Astrocyte (in vitro differentiated cells and primary cell): ENCODE measurements at regions not wholly inside any gene's neighbourhood (a gene's known extent, or its start where the extent isn't known, plus 50 kb on each side); places are given as distances from the start of the nearest gene placed in this dataset.
"Not testable (repeated sequence)": the region's sequence is repeated elsewhere in the genome, so short reads cannot be mapped to it uniquely, and the experiment has no call there.

Source experiments
- DNase-seq: peaks from one replicate; pipeline ENCODE4 v3.0.0-alpha.2; 2010; ENCODE audit warnings: low read depth
- FAIRE-seq: peaks from 2 replicates; lab custom pipeline; 2011; peaks lifted over from hg19 to GRCh38; lab: Jason Lieb, UNC
- H2AFZ ChIP-seq: 2 replicates; pipeline ENCODE4 v1.6.0; 2012; ENCODE audit warnings: low read depth, low read length, inconsistent platforms
- H3K27ac ChIP-seq: 2 replicates; pipeline ENCODE4 v1.5.1; 2011; ENCODE audit warnings: low read depth, low read length, inconsistent platforms
- H3K27me3 ChIP-seq: 2 replicates; pipeline ENCODE4 v1.6.0; 2011; ENCODE audit warnings: low read length, inconsistent platforms; ENCODE audit not compliant: insufficient read depth
- H3K36me3 ChIP-seq: 2 replicates; pipeline ENCODE4 v1.5.1; 2011; ENCODE audit warnings: low read length, inconsistent platforms; ENCODE audit not compliant: insufficient read depth
- H3K4me1 ChIP-seq: 2 replicates; pipeline ENCODE4 v1.5.1; 2011; ENCODE audit warnings: low read length, inconsistent platforms; ENCODE audit not compliant: insufficient read depth
- H3K4me2 ChIP-seq: 2 replicates; pipeline ENCODE4 v1.6.0; 2012; ENCODE audit warnings: low read length, inconsistent platforms
- H3K4me3 ChIP-seq: 2 replicates; pipeline ENCODE4 v1.5.1; 2011; ENCODE audit warnings: low read depth, mild to moderate bottlenecking, low read length, inconsistent platforms; ENCODE audit not compliant: insufficient read depth
- H3K79me2 ChIP-seq: 2 replicates; pipeline ENCODE4 v1.6.0; 2012; ENCODE audit warnings: mild to moderate bottlenecking, low read length, inconsistent platforms; ENCODE audit not compliant: insufficient read depth
- H3K9ac ChIP-seq: 2 replicates; pipeline ENCODE4 v1.6.0; 2012; ENCODE audit warnings: mild to moderate bottlenecking, low read length, inconsistent platforms
- H3K9me3 ChIP-seq: 2 replicates; pipeline ENCODE4 v1.5.1; 2012; ENCODE audit warnings: low read depth, mild to moderate bottlenecking, low read length, inconsistent platforms; ENCODE audit not compliant: insufficient read depth
- H4K20me1 ChIP-seq: 2 replicates; pipeline ENCODE4 v1.6.0; 2012; ENCODE audit warnings: low read length, inconsistent platforms; ENCODE audit not compliant: insufficient read depth
- H3K27ac Mint-ChIP-seq: one replicate; pipeline ENCODE4 v1.8.0; 2021; ENCODE audit warnings: mild to moderate bottlenecking, mixed read lengths; ENCODE audit not compliant: unreplicated experiment
- H3K27me3 Mint-ChIP-seq: one replicate; pipeline ENCODE4 v1.8.0; 2021; ENCODE audit warnings: low read depth, mixed read lengths; ENCODE audit not compliant: unreplicated experiment
- H3K36me3 Mint-ChIP-seq: one replicate; pipeline ENCODE4 v1.8.0; 2021; ENCODE audit warnings: low read depth, mixed read lengths; ENCODE audit not compliant: unreplicated experiment
- H3K4me1 Mint-ChIP-seq: one replicate; pipeline ENCODE4 v1.8.0; 2021; ENCODE audit warnings: low read depth, mixed read lengths; ENCODE audit not compliant: unreplicated experiment
- H3K4me3 Mint-ChIP-seq: one replicate; pipeline ENCODE4 v1.8.0; 2021; ENCODE audit warnings: mild to moderate bottlenecking, moderate library complexity, mixed read lengths; ENCODE audit not compliant: unreplicated experiment
- H3K9me3 Mint-ChIP-seq: one replicate; pipeline ENCODE4 v1.8.0; 2021; ENCODE audit warnings: mild to moderate bottlenecking, mixed read lengths; ENCODE audit not compliant: unreplicated experiment
- CTCF ChIP-seq: IDR thresholded peaks from 2 replicates; pipeline ENCODE4 v1.5.1; 2011; ENCODE audit warnings: low read depth, mild to moderate bottlenecking, inconsistent platforms, low read length, moderate library complexity; ENCODE audit not compliant: insufficient read depth
- EZH2 ChIP-seq: IDR thresholded peaks from 2 replicates; pipeline ENCODE4 v1.6.1; 2012; ENCODE audit warnings: mild to moderate bottlenecking, low read length, inconsistent platforms; ENCODE audit not compliant: insufficient read depth

- Histone ChIP-seq H2AFZ (no peak overlapping the region), H3K36me3 (no peaks in the 10 kb centered on the region), H4K20me1 (no peaks in the 10 kb centered on the region), H3K9ac (no peak overlapping the region), H3K79me2 (no peaks in the 10 kb centered on the region), H3K4me1 (no peaks in the 10 kb centered on the region), H3K9me3 (no peaks in the 10 kb centered on the region), H3K4me2 (no peak overlapping the region), H3K4me3 (no peak overlapping the region), H3K27ac (no peak overlapping the region), H3K27me3 (no peaks in the 10 kb centered on the region)
- FAIRE-seq (no peak), DNase-seq (no peak)
- H3K4me1 Mint-ChIP-seq, result peaks cover 21% of the 10 kb centered on the region
- no peak overlapping the region for H3K27ac Mint-ChIP-seq
- peaks cover 7% of the 10 kb centered on the region for H3K27me3 Mint-ChIP-seq
- H3K36me3 Mint-ChIP-seq, result no peaks in the 10 kb centered on the region
- H3K4me3 Mint-ChIP-seq, result no peak overlapping the region
- no peaks in the 10 kb centered on the region for H3K9me3 Mint-ChIP-seq
- TF ChIP-seq EZH2 (no peak), CTCF (no peak)
Observed at GRCh38 chr15:96977886-96978285, 647.4 kb downstream of the NR2F2 start.

GRCh38 chr15:96978937-96979473 lies 648.5 kb downstream of the NR2F2 start:
- DNase-seq (no peak), FAIRE-seq (no peak)
- H3K9me3 ChIP-seq, result no peaks in the 10 kb centered on the region
- no peaks in the 10 kb centered on the region for H3K4me1 ChIP-seq
- H2AFZ ChIP-seq, result no peak overlapping the region
- no peaks in the 10 kb centered on the region for H4K20me1 ChIP-seq
- peaks cover 2% of the 10 kb centered on the region for H3K9me3 Mint-ChIP-seq
- H3K4me3 Mint-ChIP-seq, result no peak overlapping the region
- no peak overlapping the region for H3K27ac Mint-ChIP-seq
- H3K9ac ChIP-seq, result no peak overlapping the region
- H3K36me3 ChIP-seq, result no peaks in the 10 kb centered on the region
- H3K4me3 ChIP-seq, result no peak overlapping the region
- no peaks in the 10 kb centered on the region for H3K27me3 ChIP-seq
- H3K4me1 Mint-ChIP-seq, result peaks cover 21% of the 10 kb centered on the region
- H3K27me3 Mint-ChIP-seq, result peaks cover 12% of the 10 kb centered on the region
- H3K4me2 ChIP-seq, result no peak overlapping the region
- no peaks in the 10 kb centered on the region for H3K79me2 ChIP-seq
- H3K27ac ChIP-seq, result no peak overlapping the region
- no peaks in the 10 kb centered on the region for H3K36me3 Mint-ChIP-seq
- no peak for TF ChIP-seq CTCF
- TF ChIP-seq EZH2, result no peak

- H3K4me3 Mint-ChIP-seq, H3K36me3 Mint-ChIP-seq, H3K27ac Mint-ChIP-seq, H3K9me3 Mint-ChIP-seq, H3K9me3 ChIP-seq, H3K79me2 ChIP-seq, H3K27me3 ChIP-seq, H3K4me2 ChIP-seq, H4K20me1 ChIP-seq, FAIRE-seq, H3K4me1 Mint-ChIP-seq, H3K4me3 ChIP-seq, H3K27ac ChIP-seq, H3K4me1 ChIP-seq, H3K36me3 ChIP-seq, H3K9ac ChIP-seq, DNase-seq, H2AFZ ChIP-seq: not testable (repeated sequence)
- peaks cover 12% of the 10 kb centered on the region for H3K27me3 Mint-ChIP-seq
Observed at GRCh38 chr15:96984121-96984671, 653.7 kb downstream of the NR2F2 start.
